T-helper 1 cell treated with Interleukin-12 subunit alpha and Interleukin-12 subunit beta and Interleukin-4 antibody, amounts not matched to agents 30 μg/mL and 1 μg/mL, for 36 hours (primary cell): ENCODE measurements at regions not wholly inside any gene's neighbourhood (a gene's known extent, or its start where the extent isn't known, plus 50 kb on each side); places are given as distances from the start of the nearest gene placed in this dataset.

Experiments used
- H3K27ac Mint-ChIP-seq: one replicate; pipeline ENCODE4 v1.8.0; 2021; ENCODE audit warnings: mild to moderate bottlenecking, mixed read lengths
- H3K27me3 Mint-ChIP-seq: one replicate; pipeline ENCODE4 v1.8.0; 2021; ENCODE audit warnings: low read depth, mixed read lengths
- H3K36me3 Mint-ChIP-seq: one replicate; pipeline ENCODE4 v1.8.0; 2021; ENCODE audit warnings: low read depth, mixed read lengths
- H3K4me1 Mint-ChIP-seq: one replicate; pipeline ENCODE4 v1.8.0; 2021; ENCODE audit warnings: low read depth, mixed read lengths
- H3K4me3 Mint-ChIP-seq: one replicate; pipeline ENCODE4 v1.8.0; 2021; ENCODE audit warnings: mild to moderate bottlenecking, moderate library complexity, mixed read lengths
- H3K9me3 Mint-ChIP-seq: one replicate; pipeline ENCODE4 v1.8.0; 2021; ENCODE audit warnings: mixed read lengths

GRCh38 chr20:12777016-12777415, 231.8 kb upstream of the SPTLC3 start:
- no peaks in the 10 kb centered on the region for H3K36me3 Mint-ChIP-seq
- H3K4me1 Mint-ChIP-seq, result no peaks in the 10 kb centered on the region
- no peak overlapping the region for H3K27ac Mint-ChIP-seq
- H3K4me3 Mint-ChIP-seq, result no peak overlapping the region
- no peaks in the 10 kb centered on the region for H3K9me3 Mint-ChIP-seq
- H3K27me3 Mint-ChIP-seq, result no peaks in the 10 kb centered on the region

GRCh38 chr20:12786276-12786675, 222.5 kb upstream of the SPTLC3 start:
- Mint-ChIP-seq H3K27ac (no peak overlapping the region), H3K27me3 (no peaks in the 10 kb centered on the region), H3K4me1 (no peaks in the 10 kb centered on the region), H3K4me3 (no peak overlapping the region), H3K36me3 (no peaks in the 10 kb centered on the region), H3K9me3 (peaks cover 8% of the 10 kb centered on the region)

- Mint-ChIP-seq H3K27me3 (no peaks in the 10 kb centered on the region), H3K4me1 (no peaks in the 10 kb centered on the region), H3K4me3 (no peak overlapping the region), H3K36me3 (no peaks in the 10 kb centered on the region), H3K27ac (no peak overlapping the region), H3K9me3 (peaks cover 7% of the 10 kb centered on the region)
Measured at GRCh38 chr20:12788632-12789299, 220.0 kb upstream of the SPTLC3 start.

- Mint-ChIP-seq H3K36me3 (no peaks in the 10 kb centered on the region), H3K4me3 (no peak overlapping the region), H3K27ac (no peak overlapping the region), H3K4me1 (no peaks in the 10 kb centered on the region), H3K27me3 (no peaks in the 10 kb centered on the region), H3K9me3 (no peaks in the 10 kb centered on the region)
Measured at GRCh38 chr20:12790859-12791258, 217.9 kb upstream of the SPTLC3 start.

- H3K27me3 Mint-ChIP-seq, result no peaks in the 10 kb centered on the region
- H3K4me1 Mint-ChIP-seq, result no peaks in the 10 kb centered on the region
- H3K27ac Mint-ChIP-seq, result no peak overlapping the region
- H3K36me3 Mint-ChIP-seq, result no peaks in the 10 kb centered on the region
- H3K4me3 Mint-ChIP-seq, result no peak overlapping the region
- H3K9me3 Mint-ChIP-seq, result peaks cover 4% of the 10 kb centered on the region
Measured at GRCh38 chr20:12798286-12798685, 210.5 kb upstream of the SPTLC3 start.

- Mint-ChIP-seq H3K27ac (no peak overlapping the region), H3K9me3 (peaks cover 27% of the 10 kb centered on the region), H3K27me3 (no peaks in the 10 kb centered on the region), H3K4me3 (no peak overlapping the region), H3K4me1 (no peaks in the 10 kb centered on the region), H3K36me3 (no peaks in the 10 kb centered on the region)
Measured at GRCh38 chr20:12808006-12808567, 200.7 kb upstream of the SPTLC3 start.

GRCh38 chr20:12815231-12815768, 193.5 kb upstream of the SPTLC3 start:
- Mint-ChIP-seq H3K27me3 (no peaks in the 10 kb centered on the region), H3K36me3 (no peaks in the 10 kb centered on the region), H3K4me1 (no peaks in the 10 kb centered on the region), H3K4me3 (no peak overlapping the region), H3K27ac (no peak overlapping the region), H3K9me3 (peaks cover 14% of the 10 kb centered on the region)

GRCh38 chr20:12815778-12816408, 192.9 kb upstream of the SPTLC3 start:
- Mint-ChIP-seq H3K27me3 (no peaks in the 10 kb centered on the region), H3K36me3 (no peaks in the 10 kb centered on the region), H3K4me1 (no peaks in the 10 kb centered on the region), H3K4me3 (no peak overlapping the region), H3K9me3 (peaks cover 11% of the 10 kb centered on the region), H3K27ac (no peak overlapping the region)

- no peak overlapping the region for H3K27ac Mint-ChIP-seq
- H3K9me3 Mint-ChIP-seq, result no peaks in the 10 kb centered on the region
- H3K4me3 Mint-ChIP-seq, result no peak overlapping the region
- H3K27me3 Mint-ChIP-seq, result no peaks in the 10 kb centered on the region
- H3K36me3 Mint-ChIP-seq, result no peaks in the 10 kb centered on the region
- no peaks in the 10 kb centered on the region for H3K4me1 Mint-ChIP-seq
Measured at GRCh38 chr20:12821249-12821648, 187.5 kb upstream of the SPTLC3 start.

GRCh38 chr20:12823734-12824133, 185.0 kb upstream of the SPTLC3 start:
- H3K9me3 Mint-ChIP-seq, result no peaks in the 10 kb centered on the region
- no peaks in the 10 kb centered on the region for H3K4me1 Mint-ChIP-seq
- H3K4me3 Mint-ChIP-seq, result no peak overlapping the region
- H3K27me3 Mint-ChIP-seq, result no peaks in the 10 kb centered on the region
- no peaks in the 10 kb centered on the region for H3K36me3 Mint-ChIP-seq
- H3K27ac Mint-ChIP-seq, result no peak overlapping the region

GRCh38 chr20:12824328-12825225, 184.2 kb upstream of the SPTLC3 start:
- no peaks in the 10 kb centered on the region for H3K9me3 Mint-ChIP-seq
- H3K36me3 Mint-ChIP-seq, result no peaks in the 10 kb centered on the region
- no peak overlapping the region for H3K27ac Mint-ChIP-seq
- H3K27me3 Mint-ChIP-seq, result no peaks in the 10 kb centered on the region
- H3K4me3 Mint-ChIP-seq, result no peak overlapping the region
- H3K4me1 Mint-ChIP-seq, result no peaks in the 10 kb centered on the region

GRCh38 chr20:12825226-12825595, 183.6 kb upstream of the SPTLC3 start:
- Mint-ChIP-seq H3K4me1 (no peaks in the 10 kb centered on the region), H3K9me3 (no peaks in the 10 kb centered on the region), H3K27me3 (no peaks in the 10 kb centered on the region), H3K27ac (no peak overlapping the region), H3K4me3 (no peak overlapping the region), H3K36me3 (no peaks in the 10 kb centered on the region)

GRCh38 chr20:12827816-12828385, 180.9 kb upstream of the SPTLC3 start:
- Mint-ChIP-seq H3K27me3 (no peaks in the 10 kb centered on the region), H3K36me3 (no peaks in the 10 kb centered on the region), H3K4me1 (no peaks in the 10 kb centered on the region), H3K9me3 (no peaks in the 10 kb centered on the region), H3K4me3 (no peak overlapping the region), H3K27ac (no peak overlapping the region)

GRCh38 chr20:12829170-12829569, 179.6 kb upstream of the SPTLC3 start:
- H3K27me3 Mint-ChIP-seq, result no peaks in the 10 kb centered on the region
- no peak overlapping the region for H3K4me3 Mint-ChIP-seq
- H3K9me3 Mint-ChIP-seq, result no peaks in the 10 kb centered on the region
- H3K36me3 Mint-ChIP-seq, result no peaks in the 10 kb centered on the region
- no peak overlapping the region for H3K27ac Mint-ChIP-seq
- H3K4me1 Mint-ChIP-seq, result no peaks in the 10 kb centered on the region
